Neuron (in vitro differentiated cells): ENCODE measurements at regions not wholly inside any gene's neighbourhood (a gene's known extent, or its start where the extent isn't known, plus 50 kb on each side); places are given as distances from the start of the nearest gene placed in this dataset.
"Not testable (repeated sequence)": the region's sequence is repeated elsewhere in the genome, so short reads cannot be mapped to it uniquely, and the experiment has no call there.

Source experiments
- H2AFZ ChIP-seq: one replicate; pipeline ENCODE4 v1.6.1; 2013; ENCODE audit warnings: low read depth, mild to moderate bottlenecking, inconsistent platforms, low read length, moderate library complexity
- H3K27me3 ChIP-seq: one replicate; pipeline ENCODE4 v1.6.1; 2013; ENCODE audit warnings: low read length; ENCODE audit not compliant: insufficient read depth
- H3K36me3 ChIP-seq: one replicate; pipeline ENCODE4 v1.6.1; 2013; ENCODE audit warnings: low read length; ENCODE audit not compliant: insufficient read depth
- H3K4me1 ChIP-seq: one replicate; pipeline ENCODE4 v1.6.1; 2013; ENCODE audit warnings: low read length; ENCODE audit not compliant: insufficient read depth
- H3K4me3 ChIP-seq: 2 replicates; pipeline ENCODE4 v1.5.1; 2013; ENCODE audit warnings: mild to moderate bottlenecking, low read length, moderate library complexity
- H3K9me3 ChIP-seq: one replicate; pipeline ENCODE4 v1.6.1; 2013; ENCODE audit warnings: low read length

DNA sequence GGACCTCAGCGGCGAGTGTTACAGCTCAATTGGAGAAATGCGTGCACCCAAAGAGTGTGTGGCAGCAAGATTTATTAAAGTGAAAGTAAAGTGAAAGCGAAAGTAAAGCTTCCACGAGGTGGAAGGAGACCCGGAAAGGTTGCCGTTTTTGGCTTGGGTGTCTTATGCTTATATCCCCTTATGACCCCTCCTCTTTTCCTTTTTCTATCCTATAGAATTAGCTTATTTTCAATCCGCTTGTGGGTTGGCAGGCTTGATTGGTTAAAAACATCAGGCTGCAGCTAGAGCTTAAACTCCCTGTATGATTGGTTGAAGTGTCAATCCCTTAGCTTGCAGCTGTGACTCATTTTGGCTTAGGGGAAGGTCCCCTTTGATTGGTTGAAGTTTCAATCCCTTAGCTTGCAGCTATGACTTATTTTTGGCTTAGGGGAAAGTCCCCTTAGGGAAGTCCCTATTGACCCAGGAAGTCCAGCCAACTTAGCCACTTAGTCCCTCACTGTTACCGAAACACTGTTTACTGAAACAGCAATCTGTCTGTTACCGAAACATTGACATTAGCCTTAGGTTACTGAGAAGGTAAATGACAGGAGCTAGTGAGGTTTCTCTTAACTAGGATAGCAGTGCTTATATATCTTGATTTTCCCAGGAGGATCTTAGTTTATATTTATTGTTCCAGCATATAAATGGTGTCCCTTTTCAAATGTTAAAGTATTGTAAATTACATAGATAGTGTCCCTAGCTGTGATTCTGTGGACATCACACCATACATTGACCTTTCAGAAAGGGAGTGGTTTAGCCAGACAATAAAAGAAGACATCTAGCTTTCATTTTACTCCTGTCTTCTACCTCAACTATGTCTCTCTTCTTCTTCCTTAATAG, 575.8 kb downstream of the DACH1 start:
- Histone ChIP-seq H3K36me3 (no peaks in the 10 kb centered on the region), H3K4me1 (peaks cover 5% of the 10 kb centered on the region), H3K4me3 (no peak overlapping the region), H3K27me3 (no peaks in the 10 kb centered on the region), H2AFZ (no peak overlapping the region), H3K9me3 (no peaks in the 10 kb centered on the region)

DNA sequence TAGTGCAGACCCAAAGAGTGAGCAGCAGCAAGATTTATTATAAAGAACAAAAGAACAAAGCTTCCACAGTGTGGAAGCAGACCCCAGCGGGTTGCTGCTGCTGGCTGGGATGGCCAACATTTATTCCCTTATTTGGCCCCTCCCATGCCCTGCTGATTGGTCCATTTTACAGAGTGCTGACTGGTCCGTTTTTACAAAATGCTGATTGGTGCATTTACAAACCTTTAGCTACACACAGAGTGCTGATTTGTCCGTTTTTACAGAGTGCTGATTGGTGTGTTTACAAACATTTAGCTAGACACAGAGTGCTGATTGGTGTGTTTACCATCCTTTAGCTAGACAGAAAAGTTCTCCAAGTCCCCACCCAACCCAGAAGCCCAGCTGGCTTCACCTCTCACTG, 577.0 kb downstream of the DACH1 start:
- H3K36me3 ChIP-seq: not testable (repeated sequence)

DNA sequence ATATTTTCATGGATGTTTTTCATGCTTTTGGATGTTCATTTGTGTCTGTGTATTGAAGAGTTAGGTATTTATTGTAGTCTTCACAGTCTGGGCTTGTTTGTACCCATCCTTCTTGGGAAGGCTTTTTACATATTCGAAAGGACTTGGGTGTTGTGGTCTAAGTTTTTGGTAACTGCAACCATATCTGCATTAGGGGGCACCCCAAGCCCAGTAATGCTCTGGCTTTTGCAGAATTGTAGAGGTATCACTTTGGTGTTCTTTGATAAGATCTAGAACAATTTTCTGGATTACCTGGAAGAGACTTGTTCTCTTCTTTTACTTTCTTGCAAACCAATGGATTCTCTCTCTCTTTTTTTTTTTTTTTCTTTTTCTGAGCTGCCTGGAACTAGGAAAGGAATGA, 581.3 kb downstream of the DACH1 start:
- Histone ChIP-seq H3K4me1 (no peaks in the 10 kb centered on the region), H3K36me3 (no peaks in the 10 kb centered on the region), H3K4me3 (no peak overlapping the region), H3K9me3 (no peaks in the 10 kb centered on the region), H3K27me3 (no peaks in the 10 kb centered on the region), H2AFZ (no peak overlapping the region)

More for the DNA sequence above, 577.0 kb downstream of the DACH1 start:
- not testable (repeated sequence) for H3K4me1 ChIP-seq, H3K27me3 ChIP-seq, H3K9me3 ChIP-seq, H3K4me3 ChIP-seq
- peak overlapping the region; percentile 21 for H2AFZ ChIP-seq

DNA sequence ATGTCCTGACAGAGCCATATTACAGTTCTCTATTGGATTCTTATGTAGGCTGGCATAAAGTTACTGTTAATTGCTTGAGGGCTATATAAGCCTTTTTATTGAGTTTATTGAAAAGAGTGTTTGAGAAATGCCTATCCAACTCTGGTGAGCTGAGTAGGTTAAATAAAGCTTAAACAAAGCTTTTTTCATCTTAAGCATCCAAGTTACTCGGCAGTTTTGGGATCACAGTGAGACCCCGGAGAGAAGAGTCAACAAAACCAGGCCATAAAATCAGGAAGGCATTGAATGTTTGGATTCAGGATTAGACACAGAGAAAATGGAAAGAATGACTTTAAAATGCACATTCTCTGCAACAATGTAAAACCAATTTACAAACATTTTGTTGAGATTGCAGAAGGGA, 588.5 kb downstream of the DACH1 start:
- H3K4me1 ChIP-seq: peaks cover 1% of the 10 kb centered on the region
- no peak overlapping the region for H3K4me3 ChIP-seq
- no peaks in the 10 kb centered on the region for H3K36me3 ChIP-seq
- no peaks in the 10 kb centered on the region for H3K27me3 ChIP-seq
- H2AFZ ChIP-seq: peak overlapping the region; percentile 61
- H3K9me3 ChIP-seq: no peaks in the 10 kb centered on the region

DNA sequence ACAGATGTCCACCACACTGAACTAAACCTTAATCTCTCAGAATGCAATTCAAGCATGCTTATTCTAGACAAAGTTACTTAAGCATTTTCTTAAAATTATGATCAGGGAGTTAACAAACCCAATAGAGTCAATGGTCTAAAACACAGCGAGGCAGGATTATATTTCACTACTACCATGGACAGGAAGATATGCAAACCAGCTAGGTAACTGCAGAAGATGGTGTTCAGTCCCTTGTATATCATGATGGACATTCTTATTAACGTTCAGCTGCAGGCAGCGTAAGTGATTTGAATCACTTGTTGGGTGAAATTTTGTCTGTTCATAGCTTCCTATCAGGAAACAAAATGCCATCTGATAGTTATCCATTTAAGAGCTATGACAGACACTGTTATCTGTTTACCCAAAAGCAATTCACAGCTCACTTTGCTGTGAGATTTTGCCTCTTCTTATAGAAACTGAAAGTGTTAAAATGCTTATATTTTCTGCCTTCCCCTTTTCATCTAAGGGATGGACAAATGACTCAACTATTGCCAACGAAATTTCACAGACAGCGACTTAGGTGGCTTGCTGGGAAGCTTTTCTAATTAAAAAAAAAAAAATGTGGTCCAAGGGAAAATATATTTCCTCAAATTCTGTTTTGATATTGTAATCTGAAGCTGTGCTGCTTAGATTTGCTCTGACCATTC, 591.9 kb downstream of the DACH1 start:
- Histone ChIP-seq H3K4me1 (peaks cover 1% of the 10 kb centered on the region), H2AFZ (no peak overlapping the region), H3K36me3 (no peaks in the 10 kb centered on the region), H3K27me3 (no peaks in the 10 kb centered on the region), H3K4me3 (no peak overlapping the region), H3K9me3 (no peaks in the 10 kb centered on the region)

DNA sequence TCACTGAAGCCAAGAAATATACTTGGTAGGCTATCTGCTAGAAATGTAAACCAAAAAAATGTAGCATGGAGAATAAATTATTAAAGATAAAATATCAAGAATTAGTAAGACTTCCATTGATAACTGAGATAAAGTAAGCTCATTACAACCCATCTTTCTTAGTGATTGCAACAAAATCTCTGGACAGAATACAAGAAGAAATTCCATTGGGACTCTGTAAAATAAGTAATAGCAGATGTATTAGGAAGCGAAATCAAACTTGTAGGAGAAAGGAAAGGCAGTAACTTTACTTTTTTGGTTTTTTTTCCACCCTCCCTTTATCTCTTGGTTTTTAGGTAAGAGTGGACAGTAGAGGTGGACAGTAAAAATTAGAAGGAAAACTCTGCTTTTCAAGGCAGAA, 605.7 kb downstream of the DACH1 start:
- Histone ChIP-seq H3K4me3 (no peak overlapping the region), H3K4me1 (no peaks in the 10 kb centered on the region), H2AFZ (no peak overlapping the region), H3K36me3 (no peaks in the 10 kb centered on the region), H3K9me3 (no peaks in the 10 kb centered on the region), H3K27me3 (no peaks in the 10 kb centered on the region)

DNA sequence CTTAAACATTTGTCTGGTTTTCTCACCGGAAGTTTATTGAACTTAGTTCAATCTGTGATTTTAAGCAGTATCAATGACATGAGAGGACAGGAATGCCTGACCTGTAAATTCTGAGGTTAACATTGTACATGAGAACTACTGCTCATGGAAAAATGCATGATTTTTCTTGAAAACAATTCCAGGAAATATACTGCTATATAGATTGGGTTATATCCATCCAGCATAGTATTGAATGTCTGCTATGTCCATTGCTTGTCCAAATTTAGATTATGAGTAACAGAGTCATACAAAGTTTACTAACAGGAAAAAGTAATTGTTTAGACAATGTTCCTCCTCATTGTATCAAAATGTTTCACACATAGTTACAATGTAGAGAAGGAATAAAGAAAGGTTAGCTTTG, 606.8 kb downstream of the DACH1 start:
- Histone ChIP-seq H3K27me3 (no peaks in the 10 kb centered on the region), H3K9me3 (no peaks in the 10 kb centered on the region), H3K4me3 (no peak overlapping the region), H3K36me3 (no peaks in the 10 kb centered on the region), H3K4me1 (no peaks in the 10 kb centered on the region), H2AFZ (no peak overlapping the region)

DNA sequence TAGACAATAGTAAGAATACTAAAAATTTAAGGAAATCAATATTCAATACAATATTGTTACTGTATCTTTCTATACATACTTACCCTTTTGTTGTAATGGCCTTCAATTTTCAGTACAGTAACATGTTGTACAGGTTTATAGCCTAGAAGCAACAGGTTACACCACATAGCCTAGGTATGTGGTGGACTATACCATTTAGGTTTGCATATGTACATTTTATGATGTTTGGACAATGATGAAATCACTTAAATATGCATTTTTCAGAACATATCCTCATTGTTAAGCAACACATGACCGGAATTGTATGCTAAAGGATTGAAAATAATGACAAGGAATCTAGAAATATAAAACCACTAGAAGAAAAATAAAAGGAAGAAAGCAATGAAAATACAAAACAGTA, 611.4 kb downstream of the DACH1 start:
- Histone ChIP-seq H3K4me1 (peaks cover 10% of the 10 kb centered on the region), H2AFZ (no peak overlapping the region), H3K9me3 (no peaks in the 10 kb centered on the region), H3K36me3 (no peaks in the 10 kb centered on the region), H3K4me3 (no peak overlapping the region), H3K27me3 (no peaks in the 10 kb centered on the region)

DNA sequence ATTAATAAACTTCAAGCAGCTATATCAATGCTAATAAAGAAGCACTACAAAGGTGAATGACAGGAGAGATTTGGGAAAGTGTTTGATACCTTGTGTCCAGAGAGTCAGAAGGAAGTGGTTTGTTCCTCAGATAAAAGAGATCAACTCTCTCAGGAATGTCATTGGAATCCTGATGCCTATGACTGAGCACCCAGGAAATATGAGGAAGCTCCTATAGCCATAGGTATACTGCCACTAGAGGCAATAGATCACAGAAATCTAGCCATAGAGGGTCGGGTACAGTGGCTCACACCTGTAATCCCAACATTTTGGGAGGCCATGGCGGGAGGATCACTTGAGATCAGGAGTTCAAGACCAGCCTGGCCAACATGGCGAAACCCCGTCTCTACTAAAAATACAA, 612.6 kb downstream of the DACH1 start:
- H3K36me3 ChIP-seq: no peaks in the 10 kb centered on the region
- H3K27me3 ChIP-seq: no peaks in the 10 kb centered on the region
- no peak overlapping the region for H3K4me3 ChIP-seq
- no peak overlapping the region for H2AFZ ChIP-seq
- peaks cover 10% of the 10 kb centered on the region for H3K4me1 ChIP-seq
- no peaks in the 10 kb centered on the region for H3K9me3 ChIP-seq

DNA sequence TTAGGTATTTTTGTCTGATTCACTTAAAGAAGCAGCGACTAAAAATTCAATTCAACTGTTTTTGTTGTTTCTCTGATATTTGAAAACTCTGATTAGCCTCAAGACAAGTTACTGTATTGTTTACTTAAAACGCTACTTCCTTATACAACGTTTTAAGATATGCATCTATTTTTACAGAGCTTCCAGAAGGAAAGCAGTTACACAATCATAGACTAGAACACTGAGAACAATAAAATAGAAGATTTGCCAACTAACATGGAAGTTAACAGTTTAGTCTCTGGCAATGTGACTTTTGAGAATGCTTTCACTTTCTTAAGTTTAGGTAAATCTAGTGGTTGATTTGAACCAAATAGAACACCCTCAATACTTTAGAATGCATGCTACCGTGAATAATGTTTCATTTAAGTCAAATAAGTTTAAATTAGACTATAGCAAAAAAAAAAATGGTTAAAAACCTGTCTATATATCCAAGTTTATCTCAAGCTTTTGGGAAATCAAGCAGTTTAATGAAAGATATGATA, 614.8 kb downstream of the DACH1 start:
- Histone ChIP-seq H3K36me3 (no peaks in the 10 kb centered on the region), H3K9me3 (no peaks in the 10 kb centered on the region), H3K4me3 (no peak overlapping the region), H3K4me1 (peaks cover 13% of the 10 kb centered on the region), H2AFZ (no peak overlapping the region), H3K27me3 (no peaks in the 10 kb centered on the region)

DNA sequence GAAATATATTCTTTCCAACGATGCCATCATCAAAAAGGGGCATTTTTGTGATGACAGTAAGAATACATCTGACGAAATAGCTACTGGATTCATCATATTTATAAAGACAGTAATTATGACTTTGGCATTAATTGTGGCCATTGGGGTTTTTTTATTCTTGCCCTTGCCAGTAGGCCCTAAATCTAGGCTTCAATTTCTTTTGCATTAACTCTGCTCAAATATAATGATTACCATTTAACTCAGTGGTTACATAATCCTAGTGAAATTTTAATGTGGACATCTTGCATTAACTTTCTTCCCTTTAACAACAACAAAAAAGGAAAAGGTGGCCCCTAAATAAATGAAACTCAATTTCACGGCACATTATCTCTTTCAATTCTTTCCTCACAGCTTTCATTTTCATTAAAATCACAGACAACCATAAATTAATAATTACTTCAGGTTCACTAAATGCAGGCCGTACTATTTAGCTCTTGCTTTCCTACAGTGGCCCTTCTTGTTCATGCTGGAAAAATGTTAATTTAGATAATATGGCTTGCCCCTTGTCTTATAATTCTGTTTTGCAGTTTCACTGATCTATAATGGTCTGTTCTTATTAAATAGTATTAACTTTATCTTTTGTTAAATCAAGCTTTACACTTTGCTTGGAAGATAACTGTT, 615.6 kb downstream of the DACH1 start:
- Histone ChIP-seq H3K4me1 (peaks cover 13% of the 10 kb centered on the region), H3K36me3 (no peaks in the 10 kb centered on the region), H3K4me3 (no peak overlapping the region)

DNA sequence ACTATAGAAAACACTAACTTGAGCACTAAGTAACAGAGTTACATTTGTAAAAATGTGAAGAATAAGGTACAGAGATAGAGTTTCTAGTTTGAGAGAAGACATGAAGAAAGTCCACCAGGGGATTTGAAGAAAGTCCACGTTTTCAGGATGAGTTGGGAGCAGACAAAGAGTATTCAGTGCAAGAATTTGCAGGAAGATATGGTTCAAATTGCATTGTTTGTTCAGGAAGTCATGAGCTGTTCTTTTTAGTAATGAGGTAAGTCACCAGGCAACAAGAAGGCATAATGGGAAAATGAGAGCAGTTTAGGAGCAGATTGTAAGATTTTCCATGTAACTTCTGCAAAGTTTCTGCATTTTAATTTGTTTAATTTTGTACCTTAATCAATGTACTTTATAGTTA, 618.0 kb downstream of the DACH1 start:
- Histone ChIP-seq H3K27me3 (no peaks in the 10 kb centered on the region), H3K4me3 (no peak overlapping the region), H3K36me3 (no peaks in the 10 kb centered on the region), H3K9me3 (no peaks in the 10 kb centered on the region), H3K4me1 (peaks cover 13% of the 10 kb centered on the region), H2AFZ (no peak overlapping the region)

More for the DNA sequence above, 615.6 kb downstream of the DACH1 start:
- no peak overlapping the region for H2AFZ ChIP-seq
- no peaks in the 10 kb centered on the region for H3K27me3 ChIP-seq
- H3K9me3 ChIP-seq: no peaks in the 10 kb centered on the region

DNA sequence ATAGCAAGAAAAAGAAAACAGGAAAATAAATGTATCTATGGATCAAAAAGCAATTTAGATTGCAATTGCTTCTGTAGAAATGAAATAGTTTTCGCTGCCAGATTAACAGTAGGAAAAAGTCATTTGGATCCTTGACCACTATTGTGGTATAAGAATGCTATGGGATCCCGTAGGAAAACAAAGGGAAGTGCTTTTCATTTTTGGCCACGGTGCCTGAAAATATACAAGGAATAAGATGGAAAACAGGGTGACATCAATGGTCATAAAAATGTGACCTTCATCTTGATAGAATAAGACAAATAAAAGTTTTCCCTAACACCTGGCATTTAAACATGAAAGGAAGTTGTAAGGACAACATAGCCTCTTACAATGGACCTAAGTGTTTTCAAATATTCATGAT, 622.8 kb downstream of the DACH1 start:
- Histone ChIP-seq H3K27me3 (no peaks in the 10 kb centered on the region), H3K4me3 (no peak overlapping the region), H3K9me3 (no peaks in the 10 kb centered on the region), H3K36me3 (no peaks in the 10 kb centered on the region), H3K4me1 (peaks cover 3% of the 10 kb centered on the region), H2AFZ (no peak overlapping the region)
